Right lobe of liver (tissue), 4 donors: ENCODE measurements at regions not wholly inside any gene's neighbourhood (a gene's known extent, or its start where the extent isn't known, plus 50 kb on each side); places are given as distances from the start of the nearest gene placed in this dataset.

Experiments
- POLR2A ChIP-seq: fragments of 450-650 bp; IDR thresholded peaks from one replicate; pipeline ENCODE4 v1.6.1; 2017; ENCODE audit warnings: antibody characterized with exemption, mild to moderate bottlenecking
- TF ChIP-seq, protein P1 (sequence below), 4 donors: fragments of 200-600 bp in 3 of 4; fragments of 450-650 bp in 1 of 4; IDR thresholded peaks; one replicate each; pipeline versions ENCODE4 v1.5.1 to v1.8.0; 2016 to 2022; ENCODE audit warnings: antibody characterized with exemption in 4 of 4, mild to moderate bottlenecking in 2 of 4
- donor health status: DM: no; HTN: no; CAD: no.
- donor health status: DM: no; HTN: no; CAD: no.
- donor health status: DM: no; HTN: yes; CAD: no.

DNA sequence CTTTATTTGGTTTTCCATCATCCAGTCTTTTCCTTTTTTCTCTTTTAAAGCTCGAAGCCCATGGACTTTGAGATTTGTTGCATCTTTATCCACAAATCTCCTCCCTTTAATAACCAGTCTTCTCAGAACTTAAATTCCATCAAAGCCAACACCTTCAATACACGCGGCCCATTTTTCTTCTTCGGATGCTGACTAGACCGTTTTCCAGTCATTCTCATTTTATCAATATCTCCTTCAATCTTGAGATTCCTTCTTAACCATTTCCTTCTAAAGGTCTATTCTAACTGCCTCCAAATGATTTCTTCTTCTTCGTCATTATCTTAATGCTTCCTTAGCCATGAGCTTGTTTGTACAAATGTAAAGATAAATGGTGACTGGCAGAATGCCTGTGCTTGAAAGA is 173.5 kb downstream of the BAMBI start:
- TF ChIP-seq, protein P1, sequence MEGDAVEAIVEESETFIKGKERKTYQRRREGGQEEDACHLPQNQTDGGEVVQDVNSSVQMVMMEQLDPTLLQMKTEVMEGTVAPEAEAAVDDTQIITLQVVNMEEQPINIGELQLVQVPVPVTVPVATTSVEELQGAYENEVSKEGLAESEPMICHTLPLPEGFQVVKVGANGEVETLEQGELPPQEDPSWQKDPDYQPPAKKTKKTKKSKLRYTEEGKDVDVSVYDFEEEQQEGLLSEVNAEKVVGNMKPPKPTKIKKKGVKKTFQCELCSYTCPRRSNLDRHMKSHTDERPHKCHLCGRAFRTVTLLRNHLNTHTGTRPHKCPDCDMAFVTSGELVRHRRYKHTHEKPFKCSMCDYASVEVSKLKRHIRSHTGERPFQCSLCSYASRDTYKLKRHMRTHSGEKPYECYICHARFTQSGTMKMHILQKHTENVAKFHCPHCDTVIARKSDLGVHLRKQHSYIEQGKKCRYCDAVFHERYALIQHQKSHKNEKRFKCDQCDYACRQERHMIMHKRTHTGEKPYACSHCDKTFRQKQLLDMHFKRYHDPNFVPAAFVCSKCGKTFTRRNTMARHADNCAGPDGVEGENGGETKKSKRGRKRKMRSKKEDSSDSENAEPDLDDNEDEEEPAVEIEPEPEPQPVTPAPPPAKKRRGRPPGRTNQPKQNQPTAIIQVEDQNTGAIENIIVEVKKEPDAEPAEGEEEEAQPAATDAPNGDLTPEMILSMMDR (IDR thresholded peaks at IDR 0.05), result no peak
- TF ChIP-seq POLR2A, result no peak
